ENCODE measurements at regions not wholly inside any gene's neighbourhood (a gene's known extent, or its start where the extent isn't known, plus 50 kb on each side); places are given as distances from the start of the nearest gene placed in this dataset.

DNA sequence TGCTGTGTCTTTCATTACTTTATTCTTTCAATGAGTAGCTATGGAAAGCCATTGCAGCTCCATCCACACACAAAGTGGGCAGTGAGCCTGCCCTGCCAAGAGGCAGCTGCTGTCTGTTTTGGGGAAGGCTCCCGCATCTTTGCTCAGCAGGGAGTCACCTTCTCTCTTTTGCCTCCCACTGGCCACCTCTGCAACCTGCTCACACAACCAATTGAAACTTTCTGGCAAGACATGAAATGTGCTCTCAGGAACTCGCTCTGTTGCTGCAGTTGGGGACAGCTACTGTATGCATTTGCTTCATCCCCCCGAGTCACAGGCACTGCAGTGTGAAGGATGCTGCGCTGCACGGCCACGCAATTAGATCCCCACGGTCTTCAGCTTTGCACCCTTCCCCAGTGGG is 244.8 kb upstream of the NFE2L3 start:
- Histone ChIP-seq H3K4me1 (no peaks in the 10 kb centered on the region), H3K9me3 (no peaks in the 10 kb centered on the region), H3K36me3 (no peaks in the 10 kb centered on the region), H3K27ac (no peak overlapping the region), H3K4me3 (no peak overlapping the region), H3K27me3 (no peaks in the 10 kb centered on the region)
- no peak for ATAC-seq
- intact Hi-C loops (cut with DNase I), result no loop called here
- no peak for DNase-seq
- TF ChIP-seq CTCF (IDR thresholded peaks at IDR 0.05), result no peak
- TF ChIP-seq POLR2A (IDR thresholded peaks at IDR 0.05), result no peak
- 84% methylated on average over 7 of the region's 7 CpGs for WGBS (ENCODE audit: insufficient coverage, low coverage, low lambda C conversion rate, missing lambda C conversion rate)

DNA sequence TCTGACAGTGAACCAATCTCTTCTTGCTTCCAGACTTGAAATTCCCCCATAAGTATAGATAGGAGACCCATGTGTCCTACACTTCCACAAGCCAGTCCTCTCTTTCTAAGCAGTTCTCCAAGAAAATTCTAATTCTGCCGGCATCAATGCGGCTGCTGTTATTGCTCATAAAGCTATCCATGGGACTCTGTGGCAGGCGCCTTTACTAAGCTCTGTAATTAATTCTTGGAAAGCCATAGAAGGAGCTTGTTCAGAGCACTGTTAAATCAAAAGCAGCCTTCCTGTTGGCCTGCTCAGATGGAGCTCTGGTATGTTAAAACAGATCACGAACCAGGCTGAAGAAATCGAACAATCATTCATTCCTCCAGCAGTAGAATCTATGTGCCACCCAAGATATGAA is 244.3 kb upstream of the NFE2L3 start:
- Histone ChIP-seq H3K36me3 (no peaks in the 10 kb centered on the region), H3K27ac (no peak overlapping the region), H3K4me3 (no peak overlapping the region), H3K27me3 (no peaks in the 10 kb centered on the region), H3K4me1 (no peaks in the 10 kb centered on the region), H3K9me3 (no peaks in the 10 kb centered on the region)
- DNase-seq (no peak), ATAC-seq (no peak)
- TF ChIP-seq POLR2A (IDR thresholded peaks at IDR 0.05), result no peak
- TF ChIP-seq CTCF (IDR thresholded peaks at IDR 0.05), result no peak
- 70% methylated on average over 5 of the region's 5 CpGs for WGBS (ENCODE audit: insufficient coverage, low coverage, low lambda C conversion rate, missing lambda C conversion rate)
- intact Hi-C loops (cut with DNase I), result no loop called here

DNA sequence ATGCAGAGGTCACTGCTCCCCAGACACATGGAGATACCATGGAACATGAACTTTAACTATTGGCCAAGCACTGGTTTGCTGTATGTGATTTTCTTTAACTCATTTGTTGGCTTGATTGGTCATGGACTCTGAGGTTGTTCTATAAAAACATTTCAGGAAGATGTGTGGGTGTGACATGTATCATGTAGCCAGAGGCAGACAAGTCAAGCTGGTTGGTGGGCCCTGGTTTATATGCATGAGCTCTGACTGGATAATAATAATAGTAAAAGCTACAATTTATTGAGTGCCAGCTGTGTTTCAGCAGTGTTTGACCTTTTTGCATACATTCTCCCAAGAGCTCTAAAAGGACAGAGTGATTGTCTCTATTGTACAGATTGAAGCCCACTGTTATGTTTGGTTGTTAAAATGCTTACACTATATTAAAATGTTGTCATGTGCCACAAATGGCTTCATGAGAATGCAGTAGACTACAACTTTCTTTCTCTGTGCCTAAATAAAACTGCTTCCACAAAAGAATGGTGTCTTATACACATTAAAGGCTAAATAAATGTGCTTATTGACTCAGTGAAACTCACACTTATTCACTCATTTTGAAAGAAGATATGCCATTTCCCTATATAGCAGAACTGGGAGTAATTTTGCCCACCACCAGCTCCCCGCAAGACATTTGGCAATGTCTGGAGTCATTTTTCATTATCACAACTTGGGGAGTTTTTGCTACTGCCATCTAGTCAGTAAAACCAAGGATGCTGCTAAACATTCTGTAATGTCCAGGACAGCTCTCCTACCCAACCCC is 243.6 kb upstream of the NFE2L3 start:
- Histone ChIP-seq H3K36me3 (no peaks in the 10 kb centered on the region), H3K4me3 (no peak overlapping the region), H3K9me3 (no peaks in the 10 kb centered on the region), H3K4me1 (no peaks in the 10 kb centered on the region), H3K27ac (no peak overlapping the region), H3K27me3 (no peaks in the 10 kb centered on the region)
- TF ChIP-seq POLR2A (IDR thresholded peaks at IDR 0.05) (no peak), CTCF (IDR thresholded peaks at IDR 0.05) (no peak)
- ATAC-seq (no peak), DNase-seq (no peak)
- WGBS (ENCODE audit: insufficient coverage, low coverage, low lambda C conversion rate, missing lambda C conversion rate), result 57% methylated on average over 1 of the region's 1 CpG
- intact Hi-C loops (cut with DNase I), result no loop called here

DNA sequence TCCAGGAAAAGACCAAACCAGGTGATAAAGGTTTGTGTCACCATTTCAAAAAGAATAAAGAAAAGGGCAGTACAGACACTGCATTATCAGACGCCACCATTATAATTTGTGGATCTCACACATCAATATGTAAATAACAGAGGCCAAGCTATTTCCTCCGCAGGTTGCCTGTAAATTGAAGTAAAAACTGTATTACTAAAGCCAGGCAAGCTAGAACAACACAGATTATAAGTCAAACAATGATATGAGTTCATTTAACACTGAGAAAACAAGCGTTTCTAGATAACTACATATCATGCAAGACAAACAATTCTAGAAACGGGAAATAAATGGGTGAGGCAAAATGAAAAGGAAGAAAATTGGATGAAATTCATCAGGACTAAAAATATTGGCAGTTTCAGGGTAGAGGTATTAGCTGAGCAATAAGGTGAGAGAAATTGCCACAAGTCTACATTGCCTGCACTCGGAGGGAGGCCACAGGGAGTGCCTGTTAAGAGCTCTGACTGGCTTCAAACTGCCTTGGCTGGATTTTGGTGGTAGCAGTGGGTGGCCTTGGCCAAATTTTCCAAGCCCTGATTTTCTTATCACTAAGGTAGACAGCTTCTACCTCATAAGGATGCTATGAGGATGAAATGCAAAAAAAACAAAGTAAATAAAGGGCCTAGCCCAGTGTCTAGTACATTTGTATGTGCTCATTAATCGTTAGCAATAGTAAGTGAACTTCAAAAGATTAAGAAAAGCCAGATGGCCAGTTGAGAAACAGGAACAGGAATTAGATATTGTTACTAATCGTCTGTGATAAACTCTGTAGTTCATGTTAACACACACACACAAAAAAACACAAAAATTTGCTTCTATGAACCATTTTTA is 240.0 kb upstream of the NFE2L3 start:
- Histone ChIP-seq H3K4me1 (no peaks in the 10 kb centered on the region), H3K36me3 (no peaks in the 10 kb centered on the region), H3K4me3 (no peak overlapping the region), H3K9me3 (no peaks in the 10 kb centered on the region), H3K27me3 (no peaks in the 10 kb centered on the region), H3K27ac (no peak overlapping the region)
- 65% methylated on average over 7 of the region's 7 CpGs for WGBS (ENCODE audit: insufficient coverage, low coverage, low lambda C conversion rate, missing lambda C conversion rate)
- DNase-seq, result no peak
- no peak for ATAC-seq
- intact Hi-C loops (cut with DNase I), result no loop called here
- TF ChIP-seq CTCF (IDR thresholded peaks at IDR 0.05) (no peak), POLR2A (IDR thresholded peaks at IDR 0.05) (no peak)
